ENCODE measurements at regions not wholly inside any gene's neighbourhood (a gene's known extent, or its start where the extent isn't known, plus 50 kb on each side); places are given as distances from the start of the nearest gene placed in this dataset.

GRCh38 chr2:64928813-64929212 lies 60.4 kb upstream of the SLC1A4 start:
- Histone ChIP-seq H3K9me3 (ENCODE audit: severe bottlenecking) (peaks cover 8% of the 10 kb centered on the region), H3K4me3 (ENCODE audit: low read depth, low read length) (no peak overlapping the region), H3K27ac (no peak overlapping the region), H3K36me3 (no peaks in the 10 kb centered on the region), H3K27me3 (ENCODE audit: insufficient read depth, low read depth, severe bottlenecking) (no peaks in the 10 kb centered on the region)
- no peak for TF ChIP-seq CTCF (IDR thresholded peaks at IDR 0.05; ENCODE audit: low read depth, low read length)
- no peak for DNase-seq

GRCh38 chr2:64929333-64929732 lies 59.9 kb upstream of the SLC1A4 start:
- H3K27ac ChIP-seq, result no peak overlapping the region
- H3K4me3 ChIP-seq (ENCODE audit: low read depth, low read length), result no peak overlapping the region
- peaks cover 8% of the 10 kb centered on the region for H3K9me3 ChIP-seq (ENCODE audit: severe bottlenecking)
- TF ChIP-seq CTCF (IDR thresholded peaks at IDR 0.05; ENCODE audit: low read depth, low read length), result no peak
- no peak for DNase-seq
- H3K36me3 ChIP-seq, result no peaks in the 10 kb centered on the region
- no peaks in the 10 kb centered on the region for H3K27me3 ChIP-seq (ENCODE audit: insufficient read depth, low read depth, severe bottlenecking)

GRCh38 chr2:64930258-64930671 lies 58.9 kb upstream of the SLC1A4 start:
- no peak overlapping the region for H3K27ac ChIP-seq
- TF ChIP-seq CTCF (IDR thresholded peaks at IDR 0.05; ENCODE audit: low read depth, low read length), result no peak
- DNase-seq, result no peak
- peaks cover 8% of the 10 kb centered on the region for H3K9me3 ChIP-seq (ENCODE audit: severe bottlenecking)
- H3K4me3 ChIP-seq (ENCODE audit: low read depth, low read length), result no peak overlapping the region
- H3K36me3 ChIP-seq, result no peaks in the 10 kb centered on the region
- no peaks in the 10 kb centered on the region for H3K27me3 ChIP-seq (ENCODE audit: insufficient read depth, low read depth, severe bottlenecking)

- Histone ChIP-seq H3K36me3 (no peaks in the 10 kb centered on the region), H3K27me3 (ENCODE audit: insufficient read depth, low read depth, severe bottlenecking) (no peaks in the 10 kb centered on the region)
- TF ChIP-seq CTCF (IDR thresholded peaks at IDR 0.05; ENCODE audit: low read depth, low read length), result no peak
Observed at GRCh38 chr2:64931246-64932115, 57.7 kb upstream of the SLC1A4 start.

GRCh38 chr2:64932116-64932370 lies 57.2 kb upstream of the SLC1A4 start:
- TF ChIP-seq CTCF (IDR thresholded peaks at IDR 0.05; ENCODE audit: low read depth, low read length), result no peak
- peak overlapping the region; percentile 9; the same call in 1 of the 2 replicates for H3K4me3 ChIP-seq (ENCODE audit: low read depth, low read length)
- DNase-seq, result no peak
- no peaks in the 10 kb centered on the region for H3K9me3 ChIP-seq (ENCODE audit: severe bottlenecking)
- no peaks in the 10 kb centered on the region for H3K27me3 ChIP-seq (ENCODE audit: insufficient read depth, low read depth, severe bottlenecking)
- no peaks in the 10 kb centered on the region for H3K36me3 ChIP-seq
- H3K27ac ChIP-seq, result peak overlapping the region; percentile 56

More at GRCh38 chr2:64931246-64932115, 57.7 kb upstream of the SLC1A4 start:
- peak overlapping the region; percentile 56 for H3K27ac ChIP-seq
- peaks cover under 1% of the 10 kb centered on the region for H3K9me3 ChIP-seq (ENCODE audit: severe bottlenecking)
- peak; percentile 82 for DNase-seq
- peak overlapping the region; percentile 9; the same call in 1 of the 2 replicates for H3K4me3 ChIP-seq (ENCODE audit: low read depth, low read length)

Measured in WERI-Rb-1 (cell line).